SU-DHL-6 (cell line): ENCODE measurements at regions not wholly inside any gene's neighbourhood (a gene's known extent, or its start where the extent isn't known, plus 50 kb on each side); places are given as distances from the start of the nearest gene placed in this dataset.

ENCODE experiments used
- EZH2phosphoT487 ChIP-seq: fragments of 200-600 bp; sonication (generic), shearing (Covaris generic); conservative IDR thresholded peaks from 2 replicates; pipeline ENCODE4 v1.6.1; 2018; ENCODE audit warnings: mild to moderate bottlenecking, antibody characterized with exemption, low read length, moderate library complexity, mixed read lengths
- TF ChIP-seq, protein P1 (sequence below): fragments of 200-600 bp; sonication (generic); IDR thresholded peaks from one replicate; pipeline ENCODE4 v1.5.1; 2017; ENCODE audit warnings: antibody characterized with exemption, mild to moderate bottlenecking, low read length, moderate library complexity; ENCODE audit not compliant: insufficient read depth, poor library complexity, severe bottlenecking

DNA sequence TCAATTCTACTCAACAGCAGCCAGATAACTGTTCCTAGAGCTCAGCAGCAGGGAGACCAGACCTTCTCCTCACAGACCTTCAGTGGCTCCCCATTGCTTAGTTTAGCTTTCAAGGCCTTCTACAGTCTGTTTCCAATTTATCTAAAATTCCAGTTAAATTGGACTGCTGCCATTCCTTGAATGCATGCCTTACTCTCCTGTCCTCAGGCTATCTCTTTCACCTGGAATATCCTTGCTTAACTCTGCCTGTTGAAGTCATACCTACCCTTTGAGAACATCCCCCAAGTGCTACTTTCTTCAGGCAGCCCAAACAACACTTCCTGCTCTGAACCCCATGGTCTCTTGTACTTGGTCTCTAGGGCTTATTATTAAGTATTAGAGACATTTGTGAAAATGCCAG lies 120.7 kb upstream of the TENM4 start:
- TF ChIP-seq, protein P1, sequence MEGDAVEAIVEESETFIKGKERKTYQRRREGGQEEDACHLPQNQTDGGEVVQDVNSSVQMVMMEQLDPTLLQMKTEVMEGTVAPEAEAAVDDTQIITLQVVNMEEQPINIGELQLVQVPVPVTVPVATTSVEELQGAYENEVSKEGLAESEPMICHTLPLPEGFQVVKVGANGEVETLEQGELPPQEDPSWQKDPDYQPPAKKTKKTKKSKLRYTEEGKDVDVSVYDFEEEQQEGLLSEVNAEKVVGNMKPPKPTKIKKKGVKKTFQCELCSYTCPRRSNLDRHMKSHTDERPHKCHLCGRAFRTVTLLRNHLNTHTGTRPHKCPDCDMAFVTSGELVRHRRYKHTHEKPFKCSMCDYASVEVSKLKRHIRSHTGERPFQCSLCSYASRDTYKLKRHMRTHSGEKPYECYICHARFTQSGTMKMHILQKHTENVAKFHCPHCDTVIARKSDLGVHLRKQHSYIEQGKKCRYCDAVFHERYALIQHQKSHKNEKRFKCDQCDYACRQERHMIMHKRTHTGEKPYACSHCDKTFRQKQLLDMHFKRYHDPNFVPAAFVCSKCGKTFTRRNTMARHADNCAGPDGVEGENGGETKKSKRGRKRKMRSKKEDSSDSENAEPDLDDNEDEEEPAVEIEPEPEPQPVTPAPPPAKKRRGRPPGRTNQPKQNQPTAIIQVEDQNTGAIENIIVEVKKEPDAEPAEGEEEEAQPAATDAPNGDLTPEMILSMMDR: no peak
- no peak for TF ChIP-seq EZH2phosphoT487
